H9 (cell line): ENCODE measurements at regions not wholly inside any gene's neighbourhood (a gene's known extent, or its start where the extent isn't known, plus 50 kb on each side); places are given as distances from the start of the nearest gene placed in this dataset.

Experiments
- DNase-seq: peaks from one replicate; pipeline ENCODE4 v3.0.0-alpha.2; 2017
- H2AFZ ChIP-seq: one replicate; pipeline ENCODE4 v1.6.1; 2013; ENCODE audit warnings: mild to moderate bottlenecking, low read length, control low read depth, moderate library complexity
- H2AK5ac ChIP-seq: 2 replicates; pipeline ENCODE4 v1.6.1; 2013; ENCODE audit warnings: low read length, control low read depth, mixed read lengths; ENCODE audit not compliant: insufficient read length
- H2BK120ac ChIP-seq: one replicate; pipeline ENCODE4 v1.6.1; 2013; ENCODE audit warnings: low read depth, mild to moderate bottlenecking, low read length, control low read depth, inconsistent platforms; ENCODE audit not compliant: poor library complexity, severe bottlenecking
- H2BK12ac ChIP-seq: 2 replicates; pipeline ENCODE4 v1.6.1; 2013; ENCODE audit warnings: low read length, control low read depth, mixed read lengths, low read depth; ENCODE audit not compliant: insufficient read length
- H2BK15ac ChIP-seq: 2 replicates; pipeline ENCODE4 v1.6.1; 2013; ENCODE audit warnings: low read depth, low read length, control low read depth
- H2BK20ac ChIP-seq: one replicate; pipeline ENCODE4 v1.6.1; 2013; ENCODE audit warnings: low read depth, mild to moderate bottlenecking, low read length, control low read depth, inconsistent platforms; ENCODE audit not compliant: poor library complexity, severe bottlenecking
- H2BK5ac ChIP-seq: 2 replicates; pipeline ENCODE4 v1.6.1; 2013; ENCODE audit warnings: low read length, control low read depth, mixed read lengths; ENCODE audit not compliant: insufficient read length
- H3K14ac ChIP-seq: 2 replicates; pipeline ENCODE4 v1.6.1; 2013; ENCODE audit warnings: low read length, control low read depth; ENCODE audit not compliant: insufficient read depth
- H3K18ac ChIP-seq: 2 replicates; pipeline ENCODE4 v1.6.1; 2013; ENCODE audit warnings: low read depth, mild to moderate bottlenecking, mixed read lengths, low read length, control low read depth; ENCODE audit not compliant: insufficient read length
- H3K23ac ChIP-seq: 2 replicates; pipeline ENCODE4 v1.6.1; 2013; ENCODE audit warnings: low read length, control low read depth, mixed read lengths, low read depth; ENCODE audit not compliant: insufficient read length
- H3K23me2 ChIP-seq: 2 replicates; pipeline ENCODE4 v1.6.1; 2013; ENCODE audit warnings: low read depth, mild to moderate bottlenecking, mixed read lengths, low read length, control low read depth; ENCODE audit not compliant: insufficient read length, poor library complexity, severe bottlenecking
- H3K27ac ChIP-seq: 2 replicates; pipeline ENCODE4 v1.5.1; 2013; ENCODE audit warnings: low read length, control low read depth, mixed read lengths, low read depth; ENCODE audit not compliant: insufficient read length
- H3K27me3 ChIP-seq: 2 replicates; pipeline ENCODE4 v1.6.1; 2013; ENCODE audit warnings: low read length, control low read depth, inconsistent platforms; ENCODE audit not compliant: insufficient read depth
- H3K4ac ChIP-seq: 2 replicates; pipeline ENCODE4 v1.6.1; 2013; ENCODE audit warnings: low read depth, mild to moderate bottlenecking, control low read depth, inconsistent platforms, low read length, moderate library complexity
- H3K4me1 ChIP-seq: 2 replicates; pipeline ENCODE4 v1.6.1; 2013; ENCODE audit warnings: low read length, control low read depth, inconsistent platforms; ENCODE audit not compliant: insufficient read depth
- H3K4me2 ChIP-seq: 2 replicates; pipeline ENCODE4 v1.6.1; 2013; ENCODE audit warnings: low read length, control low read depth, mixed read lengths; ENCODE audit not compliant: insufficient read length, insufficient read depth
- H3K56ac ChIP-seq: 2 replicates; pipeline ENCODE4 v1.6.1; 2013; ENCODE audit warnings: low read depth, mild to moderate bottlenecking, mixed read lengths, low read length, control low read depth; ENCODE audit not compliant: insufficient read length
- H3K79me1 ChIP-seq: 2 replicates; pipeline ENCODE4 v1.6.1; 2013; ENCODE audit warnings: low read depth, mild to moderate bottlenecking, moderate library complexity, low read length, control low read depth, inconsistent platforms; ENCODE audit not compliant: insufficient read depth, poor library complexity, severe bottlenecking
- H3K79me2 ChIP-seq: 2 replicates; pipeline ENCODE4 v1.6.1; 2013; ENCODE audit warnings: low read length, control low read depth, inconsistent platforms; ENCODE audit not compliant: insufficient read depth
- H3K9ac ChIP-seq: 2 replicates; pipeline ENCODE4 v1.6.1; 2013; ENCODE audit warnings: low read length, control low read depth, mixed read lengths; ENCODE audit not compliant: insufficient read length; ENCODE audit errors: extremely low read depth
- H3K9me3 ChIP-seq: one replicate; pipeline ENCODE4 v1.6.1; 2013; ENCODE audit warnings: low read depth, low read length, inconsistent platforms; ENCODE audit not compliant: control insufficient read depth
- H3T11ph ChIP-seq: one replicate; pipeline ENCODE4 v1.6.1; 2013; ENCODE audit warnings: mild to moderate bottlenecking, low read length, control low read depth, inconsistent platforms
- H4K20me1 ChIP-seq: one replicate; pipeline ENCODE4 v1.6.1; 2013; ENCODE audit not compliant: control insufficient read depth, insufficient read length, insufficient read depth
- H4K5ac ChIP-seq: 2 replicates; pipeline ENCODE4 v1.6.1; 2013; ENCODE audit warnings: low read depth, mild to moderate bottlenecking, mixed read lengths, low read length, control low read depth; ENCODE audit not compliant: insufficient read length
- H4K8ac ChIP-seq: replicated peaks from 2 replicates; pipeline ENCODE4 v1.6.1; 2013; ENCODE audit warnings: low read length, control low read depth, mixed read lengths, low read depth; ENCODE audit not compliant: insufficient read length
- H4K91ac ChIP-seq: 2 replicates; pipeline ENCODE4 v1.6.1; 2013; ENCODE audit warnings: low read depth, mild to moderate bottlenecking, moderate library complexity, mixed read lengths, low read length, control low read depth; ENCODE audit not compliant: insufficient read length
- H3K27ac Mint-ChIP-seq, 3 experiments: 2 replicates in 2 of 3; 3 replicates in 1 of 3; pipeline ENCODE4 v1.8.0; 2020 to 2021; ENCODE audit warnings: mixed read lengths in 3 of 3, mild to moderate bottlenecking in 1 of 3, moderate library complexity in 1 of 3
- H3K27me3 Mint-ChIP-seq: 2 replicates; pipeline ENCODE4 v1.8.0; 2021; ENCODE audit warnings: low read depth, mild to moderate bottlenecking, moderate library complexity, mixed read lengths
- H3K36me3 Mint-ChIP-seq, 3 experiments: 2 replicates in 2 of 3; 3 replicates in 1 of 3; pipeline ENCODE4 v1.8.0; 2020 to 2021; ENCODE audit warnings: low read depth in 3 of 3, mixed read lengths in 3 of 3; ENCODE audit not compliant: insufficient read depth in 1 of 3
- H3K4me1 Mint-ChIP-seq, 2 experiments: 2 replicates each; pipeline ENCODE4 v1.8.0; 2020; ENCODE audit warnings: mixed read lengths in 2 of 2
- H3K4me3 Mint-ChIP-seq, 2 experiments: 2 replicates in 1 of 2; 3 replicates in 1 of 2; pipeline ENCODE4 v1.8.0; 2020 to 2021; ENCODE audit warnings: mild to moderate bottlenecking in 2 of 2, mixed read lengths in 2 of 2, moderate library complexity in 1 of 2
- H3K9me3 Mint-ChIP-seq, 2 experiments: 2 replicates in 1 of 2; 3 replicates in 1 of 2; pipeline ENCODE4 v1.8.0; 2020; ENCODE audit warnings: mild to moderate bottlenecking in 2 of 2, mixed read lengths in 2 of 2, moderate library complexity in 1 of 2
- WGBS: extraction: QIAGEN DNeasy Blood & Tissue Kit; methylation state at CpG from one replicate; pipeline ENCODE4 v1.1.7; 2013; ENCODE audit warnings: missing lambda C conversion rate, low lambda C conversion rate, mixed read lengths; ENCODE audit not compliant: insufficient read length; ENCODE audit errors: extremely low coverage; 5-methylcytosine and 5-hydroxymethylcytosine counted together
- TF ChIP-seq, protein P1 (sequence below): fragments of 200-600 bp; sonication (generic); conservative IDR thresholded peaks from 3 replicates; pipeline ENCODE4 v1.8.0; 2021; ENCODE audit warnings: antibody characterized with exemption, mild to moderate bottlenecking

DNA sequence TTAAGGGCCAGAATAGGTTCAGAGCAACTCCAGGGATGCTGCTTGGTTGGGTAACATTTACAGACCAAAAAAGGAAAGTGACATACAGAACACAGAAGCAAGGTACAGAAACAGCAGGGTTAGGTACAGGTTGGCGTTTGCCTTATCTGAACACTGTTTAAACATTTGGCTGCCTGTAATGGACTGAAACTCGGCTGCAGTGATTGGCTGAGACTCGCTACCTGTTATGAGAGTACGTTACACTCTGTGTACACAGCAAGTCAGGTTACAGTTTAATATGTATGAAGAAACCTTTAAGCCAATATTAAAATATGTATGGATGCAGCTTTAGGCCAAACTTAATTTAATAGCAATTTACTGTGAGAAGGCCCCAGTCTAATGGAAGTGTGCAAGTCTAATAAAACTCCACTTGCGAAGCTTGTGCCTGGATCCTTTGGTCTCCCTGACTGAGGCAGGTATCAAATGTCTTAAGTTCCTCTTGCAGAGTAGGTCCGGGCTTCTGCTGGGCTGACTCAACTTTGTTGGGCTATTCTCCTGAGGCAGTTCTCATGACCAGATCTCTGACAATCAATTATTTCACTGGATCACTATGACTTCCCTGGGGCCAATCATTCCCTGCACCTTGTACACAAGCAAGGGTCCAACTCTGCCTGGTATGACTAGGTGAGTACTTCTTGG lies 204.9 kb downstream of the ZNF462 start:
- H3K79me2 ChIP-seq: no peaks in the 10 kb centered on the region
- H4K91ac ChIP-seq: no peak overlapping the region
- no peak overlapping the region for H2BK20ac ChIP-seq
- no peaks in the 10 kb centered on the region; the same call in 1 of the 2 replicates for H3K4me1 ChIP-seq
- H3K23me2 ChIP-seq: no peaks in the 10 kb centered on the region
- no peak overlapping the region for H2BK5ac ChIP-seq
- no peaks in the 10 kb centered on the region; a peak in 1 of 5 replicates for H3K9me3 Mint-ChIP-seq
- H3K9me3 ChIP-seq: no peaks in the 10 kb centered on the region
- no peaks in the 10 kb centered on the region for H3K27me3 Mint-ChIP-seq
- H3K27ac ChIP-seq: no peak overlapping the region
- no peaks in the 10 kb centered on the region for H4K20me1 ChIP-seq
- no peak overlapping the region for H3K4me3 Mint-ChIP-seq
- H3K27ac Mint-ChIP-seq: no peak overlapping the region; a peak in 1 of 7 replicates
- H3K23ac ChIP-seq: no peak overlapping the region
- H2BK15ac ChIP-seq: no peak overlapping the region
- H3K14ac ChIP-seq: no peak overlapping the region
- whole genome bisulfite sequencing: no CpG with 5 or more reads among the region's 6 CpGs
- H3K36me3 Mint-ChIP-seq: no peaks in the 10 kb centered on the region
- DNase-seq: no peak
- H2BK12ac ChIP-seq: no peak overlapping the region
- H2BK120ac ChIP-seq: no peak overlapping the region
- no peak overlapping the region for H3K18ac ChIP-seq
- H4K5ac ChIP-seq: no peak overlapping the region
- H3K27me3 ChIP-seq: no peaks in the 10 kb centered on the region
- H3K4me1 Mint-ChIP-seq: peaks cover 3 to 4% of the 10 kb centered on the region in 2 experiments
- TF ChIP-seq, protein P1, sequence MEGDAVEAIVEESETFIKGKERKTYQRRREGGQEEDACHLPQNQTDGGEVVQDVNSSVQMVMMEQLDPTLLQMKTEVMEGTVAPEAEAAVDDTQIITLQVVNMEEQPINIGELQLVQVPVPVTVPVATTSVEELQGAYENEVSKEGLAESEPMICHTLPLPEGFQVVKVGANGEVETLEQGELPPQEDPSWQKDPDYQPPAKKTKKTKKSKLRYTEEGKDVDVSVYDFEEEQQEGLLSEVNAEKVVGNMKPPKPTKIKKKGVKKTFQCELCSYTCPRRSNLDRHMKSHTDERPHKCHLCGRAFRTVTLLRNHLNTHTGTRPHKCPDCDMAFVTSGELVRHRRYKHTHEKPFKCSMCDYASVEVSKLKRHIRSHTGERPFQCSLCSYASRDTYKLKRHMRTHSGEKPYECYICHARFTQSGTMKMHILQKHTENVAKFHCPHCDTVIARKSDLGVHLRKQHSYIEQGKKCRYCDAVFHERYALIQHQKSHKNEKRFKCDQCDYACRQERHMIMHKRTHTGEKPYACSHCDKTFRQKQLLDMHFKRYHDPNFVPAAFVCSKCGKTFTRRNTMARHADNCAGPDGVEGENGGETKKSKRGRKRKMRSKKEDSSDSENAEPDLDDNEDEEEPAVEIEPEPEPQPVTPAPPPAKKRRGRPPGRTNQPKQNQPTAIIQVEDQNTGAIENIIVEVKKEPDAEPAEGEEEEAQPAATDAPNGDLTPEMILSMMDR: no peak
- H3K56ac ChIP-seq: no peak overlapping the region
- no peaks in the 10 kb centered on the region for H3K79me1 ChIP-seq
- no peak overlapping the region for H2AFZ ChIP-seq
- no peak overlapping the region for H3K9ac ChIP-seq
- H2AK5ac ChIP-seq: no peak overlapping the region
- no peak overlapping the region for H3T11ph ChIP-seq
- H3K4ac ChIP-seq: no peak overlapping the region
- H4K8ac ChIP-seq: no peak overlapping the region
- H3K4me2 ChIP-seq: no peak overlapping the region
